Stimulated activated CD4-positive, alpha-beta T cell treated with anti-CD3 and anti-CD28 coated beads, TNF-alpha, amount 100 ng/mL, for 1 hour (primary cell): ENCODE measurements at regions not wholly inside any gene's neighbourhood (a gene's known extent, or its start where the extent isn't known, plus 50 kb on each side); places are given as distances from the start of the nearest gene placed in this dataset.

Experiments used
- DNase-seq, 3 donors: peaks; one replicate each; pipeline ENCODE4 v3.0.0-alpha.2; 2020; ENCODE audit warnings: low read depth in 3 of 3, low spot score in 1 of 3

DNA sequence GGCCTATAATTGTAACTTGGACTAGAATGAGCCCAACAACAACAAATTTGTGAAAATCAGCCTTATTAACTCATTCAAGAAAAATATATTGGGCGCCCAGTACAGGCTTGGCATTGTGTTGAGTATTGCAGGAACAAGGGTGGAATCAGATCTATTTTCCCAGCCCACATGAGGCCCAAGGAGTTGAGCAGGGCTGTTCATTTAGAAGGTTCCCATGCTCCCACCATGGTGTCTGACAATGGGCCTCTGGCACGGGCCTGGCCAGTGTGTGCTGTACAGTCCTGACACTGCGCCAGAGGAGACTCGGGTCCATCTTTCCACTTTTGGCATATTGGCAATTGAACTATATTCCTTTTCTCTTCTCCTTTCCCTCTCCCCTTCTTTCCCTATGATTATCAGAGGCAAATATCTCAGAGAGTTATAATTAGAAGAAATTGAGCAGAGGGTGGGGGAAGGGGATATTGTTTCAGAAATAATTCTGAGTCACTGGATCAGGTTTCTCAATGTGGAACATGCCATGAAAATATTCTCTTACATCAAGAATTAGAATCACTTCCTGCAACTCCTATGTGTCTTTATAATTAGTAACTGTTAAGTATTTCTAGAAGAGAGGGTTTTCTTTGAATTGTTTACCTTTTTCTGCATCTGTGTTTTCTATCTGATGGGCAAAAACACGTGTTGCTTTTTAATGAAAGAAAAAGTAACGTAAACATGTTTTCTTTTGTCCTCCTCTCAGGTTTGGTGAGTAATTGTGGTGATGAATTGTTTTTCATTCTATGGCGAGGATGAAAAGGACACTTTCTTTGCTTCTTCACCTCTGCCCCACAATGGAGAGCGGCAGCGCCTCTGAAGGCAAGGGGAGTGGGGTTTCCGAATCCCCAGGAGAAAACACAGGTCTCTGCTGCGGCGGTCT lies 209.4 kb downstream of the FOXA2 start:
- DNase-seq, result no peak

DNA sequence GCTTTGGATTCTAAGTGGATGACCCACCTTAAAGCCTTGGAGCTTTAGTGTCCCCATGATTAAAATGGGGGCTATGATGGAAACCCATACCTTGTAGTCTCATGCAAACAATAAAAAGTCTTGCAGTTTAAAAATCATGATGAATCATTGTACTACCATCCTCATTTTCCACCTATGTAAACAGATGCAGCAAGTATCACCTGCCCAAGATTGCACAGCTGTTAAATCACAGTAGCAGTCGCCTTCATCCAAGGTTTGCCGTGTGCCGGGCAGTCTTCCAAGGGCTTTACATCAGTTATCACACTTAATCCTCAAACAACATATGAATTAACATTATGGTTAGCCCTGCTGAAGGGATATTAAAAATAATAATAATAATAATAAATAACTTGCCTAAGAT lies 210.3 kb downstream of the FOXA2 start:
- no peak for DNase-seq

DNA sequence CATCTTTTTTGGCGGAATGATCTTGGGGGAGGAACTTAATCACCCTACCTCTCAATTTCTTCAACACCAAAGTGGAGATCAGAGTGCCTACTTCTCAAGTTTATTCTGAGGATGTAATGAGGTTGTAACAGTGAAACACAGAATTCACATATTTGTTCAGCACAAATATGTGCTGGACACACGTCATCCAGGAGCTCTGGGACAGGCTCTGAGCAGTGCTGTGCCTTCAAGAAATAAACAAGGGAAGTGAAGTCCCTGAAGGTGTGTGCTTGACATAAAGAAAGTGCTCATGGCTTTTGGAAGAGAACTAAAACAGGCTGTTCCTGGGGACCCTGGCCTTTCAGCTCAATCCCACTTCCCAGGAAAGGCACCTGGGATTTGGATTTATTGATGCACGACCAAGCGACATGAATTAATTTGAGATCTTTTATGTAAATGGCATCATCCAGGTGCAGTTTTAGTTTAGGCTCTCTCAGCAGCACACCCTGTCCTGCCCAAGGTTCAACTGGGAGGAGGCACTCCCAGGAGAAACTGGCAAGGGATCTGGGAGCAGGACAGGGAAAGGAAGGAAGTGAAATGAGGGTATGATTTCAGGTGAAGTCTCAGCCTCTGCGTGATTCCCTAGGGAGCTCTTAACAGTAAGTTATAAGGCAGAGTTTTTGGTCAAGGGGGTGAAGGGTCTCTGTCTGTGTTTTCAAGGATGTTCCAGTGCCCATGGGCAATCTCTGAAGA lies 211.0 kb downstream of the FOXA2 start:
- DNase-seq, result no peak

DNA sequence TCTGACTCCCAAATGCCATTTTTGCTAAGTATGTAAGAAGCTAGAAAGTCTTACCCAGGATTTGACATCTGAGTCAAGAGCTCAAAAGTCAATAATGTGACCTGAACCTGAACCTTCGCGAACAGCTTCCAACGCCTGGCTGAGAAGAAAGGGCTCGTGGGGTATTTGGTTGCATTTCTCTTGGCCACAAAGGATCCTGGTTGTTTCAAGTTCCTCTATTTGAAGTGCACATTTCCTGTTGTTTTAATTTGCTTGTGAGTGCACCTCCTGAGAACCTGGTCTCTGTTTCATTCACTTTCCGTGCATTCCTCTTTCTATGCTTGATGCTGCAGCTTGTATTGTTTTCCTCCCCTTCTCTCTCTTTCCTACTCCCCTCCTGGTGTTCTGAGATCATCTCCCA lies 212.5 kb downstream of the FOXA2 start:
- no peak for DNase-seq

DNA sequence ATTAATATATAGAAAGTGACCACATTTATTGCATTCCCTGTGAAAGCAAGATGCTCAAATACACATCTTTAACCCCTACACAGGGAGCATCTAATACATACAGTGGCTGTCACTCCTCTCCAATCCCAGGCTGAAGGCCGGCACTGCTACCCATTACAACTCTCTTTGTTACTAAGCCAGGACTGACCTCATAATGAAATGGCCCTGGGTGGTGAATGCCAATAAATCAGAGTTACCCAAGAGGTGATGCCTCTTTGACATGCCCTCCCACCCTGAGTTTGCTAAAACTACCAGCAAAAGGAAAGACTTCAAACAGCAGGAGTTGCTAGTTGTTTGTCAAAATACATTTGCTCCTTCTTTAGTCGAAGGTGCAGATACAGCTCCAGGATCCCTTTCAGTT lies 214.2 kb downstream of the FOXA2 start:
- no peak for DNase-seq

DNA sequence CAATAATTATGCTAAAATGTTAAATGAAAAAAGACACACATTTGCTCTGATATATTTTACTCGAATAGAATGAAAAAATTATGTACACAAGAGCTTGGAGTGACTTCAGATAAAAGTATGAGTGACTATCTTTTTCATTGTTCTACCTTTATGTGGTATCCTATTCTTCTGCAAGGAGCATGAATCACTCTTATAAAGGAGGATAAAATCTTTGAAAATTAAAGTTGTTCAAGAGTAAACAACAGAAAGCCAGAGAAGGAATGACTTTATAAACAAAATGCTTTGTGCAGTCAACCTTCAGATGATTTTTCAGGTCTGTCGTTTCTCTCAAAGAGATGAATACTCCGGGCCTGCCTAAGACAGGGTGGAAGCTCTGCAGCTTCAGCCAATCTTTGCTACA lies 215.3 kb downstream of the FOXA2 start:
- DNase-seq, result no peak

DNA sequence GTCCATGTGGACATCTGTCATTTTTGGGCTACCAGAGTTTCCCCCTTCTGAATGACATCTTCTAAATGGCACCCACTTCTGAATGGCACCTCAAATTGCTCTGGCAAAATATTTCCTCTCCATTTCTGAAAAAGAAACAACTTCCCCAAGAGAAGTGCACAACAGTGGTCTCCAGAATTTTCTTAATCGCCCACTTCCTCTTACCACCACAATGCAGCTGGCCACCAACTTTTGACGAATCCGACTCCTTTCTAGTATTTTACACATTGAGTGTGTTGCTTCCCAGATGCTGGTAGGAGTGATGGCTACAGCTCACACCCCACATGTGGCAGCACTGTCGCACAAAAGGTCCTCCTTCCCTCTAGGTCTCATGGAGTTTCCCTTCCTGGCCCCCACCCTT lies 216.1 kb downstream of the FOXA2 start:
- no peak for DNase-seq

DNA sequence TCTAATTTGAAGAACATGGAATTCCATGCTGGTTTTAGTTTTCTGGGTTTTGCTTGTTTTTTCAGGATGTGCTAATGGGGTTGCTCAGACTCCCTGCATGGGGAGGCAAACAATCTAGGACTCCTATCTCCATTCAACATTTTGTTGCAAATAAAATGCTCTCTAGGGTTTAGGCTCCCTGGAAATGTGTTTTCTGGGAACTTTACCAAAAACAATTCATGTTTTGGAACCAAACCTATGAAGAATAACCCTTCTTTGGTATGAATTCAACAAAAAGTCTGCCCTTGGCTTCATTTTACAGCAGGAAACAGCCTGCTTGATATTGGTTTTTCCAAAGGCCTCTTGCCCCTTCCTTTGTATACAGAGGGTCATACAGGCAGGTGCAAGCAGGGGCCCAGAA lies 217.7 kb downstream of the FOXA2 start:
- DNase-seq, result no peak

DNA sequence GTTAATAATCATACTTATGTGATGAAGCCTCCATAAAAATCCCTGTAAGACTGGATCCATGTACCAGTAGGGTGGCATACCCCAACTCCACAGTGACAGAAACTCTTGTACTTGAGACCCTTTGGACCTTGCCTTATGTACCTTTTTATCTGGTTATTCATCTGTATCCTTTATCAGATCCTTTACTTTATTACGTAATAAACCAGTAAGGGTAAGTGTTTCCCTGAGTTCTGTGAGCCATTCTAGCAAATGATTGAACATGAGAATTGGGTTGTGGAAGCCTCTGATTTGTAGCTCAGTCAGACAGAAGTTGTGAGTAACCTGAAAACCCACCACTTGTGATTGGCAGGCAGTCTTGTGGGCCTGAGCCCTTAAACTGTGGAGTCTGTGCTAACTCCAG lies 229.7 kb downstream of the FOXA2 start:
- DNase-seq, result no peak

DNA sequence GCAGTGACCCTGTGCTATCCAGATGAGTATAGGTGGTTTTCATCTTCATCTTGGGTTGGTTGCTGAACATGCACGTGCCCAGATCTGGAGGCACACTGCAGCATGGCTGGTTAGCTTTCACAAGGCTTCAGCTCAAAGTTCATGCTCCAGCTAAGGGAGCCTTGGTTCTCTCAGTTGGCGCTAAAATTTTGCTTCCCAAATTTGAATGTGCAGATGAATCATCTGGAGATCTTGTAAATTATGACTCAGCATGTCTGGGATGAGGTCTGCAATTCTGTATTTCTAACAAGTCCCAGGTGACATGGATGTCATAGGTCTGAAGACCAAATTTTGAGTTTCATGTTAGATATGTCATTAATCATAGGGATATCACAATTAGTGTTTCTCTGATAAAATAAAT lies 230.8 kb downstream of the FOXA2 start:
- DNase-seq, result no peak

DNA sequence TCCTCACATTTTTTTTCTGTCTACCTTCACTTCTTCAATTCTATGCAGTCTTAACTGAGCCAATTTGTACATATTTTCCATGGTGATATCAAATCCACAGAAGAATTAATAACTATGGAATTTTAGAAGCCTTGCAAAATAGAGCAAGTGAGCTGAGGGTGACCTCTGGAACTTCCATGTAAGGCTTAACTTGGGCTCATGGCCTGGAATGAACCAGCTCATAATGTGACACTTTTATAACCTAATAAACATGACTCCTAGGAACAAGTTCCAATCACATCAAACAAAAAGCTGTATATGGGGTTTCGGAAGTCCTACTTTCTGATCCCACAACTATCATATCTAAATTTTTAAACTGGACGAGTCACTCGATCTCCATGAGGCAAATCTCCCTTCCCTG lies 232.4 kb downstream of the FOXA2 start:
- no peak for DNase-seq

DNA sequence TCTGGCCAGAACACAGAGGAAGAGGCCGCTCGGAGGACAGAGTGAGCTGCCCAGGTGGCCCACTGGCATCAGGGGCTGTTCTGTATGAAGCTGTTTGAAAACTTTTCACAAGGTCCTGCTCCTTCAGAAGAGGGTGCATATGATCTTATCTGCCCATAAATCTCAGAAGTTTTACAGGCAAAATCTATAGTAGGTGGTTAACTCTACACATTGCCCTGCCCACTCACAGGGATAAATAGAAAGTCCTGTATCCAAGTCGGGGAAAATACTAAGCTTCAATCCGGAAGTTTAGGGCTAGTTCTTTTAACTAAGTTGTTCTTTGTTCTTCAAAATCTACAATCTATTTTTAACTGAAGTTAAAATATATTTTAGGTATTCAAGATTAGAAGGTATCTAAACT lies 233.7 kb downstream of the FOXA2 start:
- DNase-seq, result no peak

DNA sequence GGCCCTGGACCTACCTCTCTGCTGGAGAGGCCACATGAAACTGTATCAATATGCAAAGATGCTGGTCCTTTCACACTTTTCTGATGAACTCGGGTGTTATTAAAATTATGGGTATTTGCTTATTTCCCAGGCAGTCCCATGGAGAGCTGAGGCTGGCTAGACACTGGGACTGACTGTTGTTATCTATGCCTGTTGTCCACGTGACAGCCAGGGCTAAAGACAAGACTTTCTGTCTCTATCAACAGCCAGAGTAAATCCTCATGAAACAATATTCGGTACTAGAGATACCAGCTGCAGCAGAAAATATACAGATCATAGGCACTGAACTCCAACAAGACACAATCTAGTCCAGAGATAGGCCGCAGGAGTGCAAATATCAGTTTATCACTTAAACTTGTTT lies 236.4 kb downstream of the FOXA2 start:
- DNase-seq, result no peak

DNA sequence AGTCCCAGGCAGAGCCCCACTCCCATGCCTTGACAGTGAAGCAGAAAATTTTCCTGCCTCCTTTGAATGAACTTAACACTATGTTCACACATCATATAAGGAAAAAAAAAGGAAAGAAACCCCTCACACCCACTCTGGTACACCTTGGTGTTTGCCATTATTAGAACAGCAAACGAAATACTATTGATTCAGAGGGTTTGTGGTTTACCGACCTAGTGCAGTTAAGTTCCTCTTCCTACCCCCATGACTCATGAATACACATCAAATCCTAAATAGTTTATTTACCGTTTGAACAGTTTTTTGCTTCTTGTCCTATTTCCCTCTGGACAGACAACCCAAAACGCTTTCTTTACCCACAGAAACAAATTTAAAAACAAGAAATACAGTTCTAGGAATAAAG lies 237.7 kb downstream of the FOXA2 start:
- DNase-seq, result no peak

DNA sequence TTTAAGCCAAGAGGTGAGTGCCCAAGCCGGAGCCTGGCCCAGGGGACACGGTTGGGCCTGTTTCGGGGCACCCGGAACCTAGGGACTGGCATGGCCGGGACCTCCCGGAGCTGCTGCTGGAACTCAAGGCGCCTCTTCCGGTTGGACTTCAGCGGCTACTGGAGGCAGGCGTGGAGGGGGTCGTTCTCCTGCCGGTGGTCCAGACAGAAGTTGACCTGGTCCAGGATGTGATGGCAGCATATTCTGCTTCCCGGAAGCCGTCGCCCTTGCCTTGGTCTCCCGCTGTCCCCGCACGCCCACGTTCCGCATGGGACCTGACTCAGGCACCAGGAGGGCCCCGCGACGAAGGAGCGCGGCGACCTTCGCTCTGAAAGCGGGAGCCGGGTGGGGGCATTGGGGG lies 240.8 kb downstream of the FOXA2 start:
- no peak for DNase-seq

DNA sequence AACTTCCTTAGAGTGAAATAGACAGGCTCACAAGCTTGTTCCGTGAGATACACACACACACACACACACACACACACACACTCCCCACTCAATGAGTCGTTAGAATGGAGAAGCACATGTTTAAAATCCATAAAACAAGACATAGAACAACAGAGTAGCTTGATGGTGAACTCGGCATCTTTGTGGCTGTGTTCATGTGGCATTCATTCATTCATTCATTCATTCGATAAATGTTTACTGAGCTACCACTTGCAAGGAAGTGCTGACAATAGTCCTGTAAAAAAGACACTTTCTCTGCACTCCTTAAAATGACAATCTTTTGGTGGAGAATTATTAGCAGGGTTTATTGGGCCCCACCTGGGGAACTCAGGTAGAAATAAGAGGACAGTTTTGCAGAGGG lies 242.0 kb downstream of the FOXA2 start:
- DNase-seq, result no peak

DNA sequence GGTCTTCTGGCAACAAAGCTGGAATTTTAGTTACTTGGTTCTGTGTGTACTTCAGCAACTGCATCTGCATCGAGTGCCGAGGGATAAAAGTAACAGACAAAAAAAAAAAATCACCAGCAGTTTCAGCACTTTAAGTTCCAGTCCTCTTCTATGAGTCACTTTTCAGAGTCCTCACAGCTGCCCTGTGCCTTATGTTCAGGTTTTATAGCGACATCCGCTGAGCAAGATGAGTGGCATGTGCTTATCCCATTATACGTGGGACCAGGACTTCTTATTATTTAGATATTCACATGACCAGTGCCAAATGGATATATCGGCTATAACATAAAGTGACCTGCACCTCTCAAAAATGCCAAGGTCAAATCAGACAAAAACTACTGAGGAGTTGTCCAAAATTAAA lies 242.9 kb downstream of the FOXA2 start:
- no peak for DNase-seq

DNA sequence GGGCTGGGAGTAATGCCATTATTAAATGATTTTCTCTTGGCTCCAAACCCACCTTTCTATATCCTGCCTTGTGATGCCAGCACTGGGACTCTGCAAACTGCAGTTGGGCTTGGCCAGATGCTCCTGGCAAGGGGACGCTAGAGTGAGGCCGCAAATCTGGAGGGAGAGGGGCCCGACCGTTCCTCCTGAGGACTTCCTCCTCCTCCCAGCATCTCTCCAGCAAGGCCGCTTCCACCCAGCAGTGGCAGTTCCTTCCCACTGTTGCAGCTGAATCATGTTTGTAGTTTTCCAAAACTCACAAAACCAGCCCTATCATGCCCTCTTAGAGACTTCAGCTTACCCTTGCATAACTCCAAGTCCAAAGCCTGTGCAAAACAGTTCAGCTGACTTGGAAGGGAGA lies 244.4 kb downstream of the FOXA2 start:
- DNase-seq, result no peak

DNA sequence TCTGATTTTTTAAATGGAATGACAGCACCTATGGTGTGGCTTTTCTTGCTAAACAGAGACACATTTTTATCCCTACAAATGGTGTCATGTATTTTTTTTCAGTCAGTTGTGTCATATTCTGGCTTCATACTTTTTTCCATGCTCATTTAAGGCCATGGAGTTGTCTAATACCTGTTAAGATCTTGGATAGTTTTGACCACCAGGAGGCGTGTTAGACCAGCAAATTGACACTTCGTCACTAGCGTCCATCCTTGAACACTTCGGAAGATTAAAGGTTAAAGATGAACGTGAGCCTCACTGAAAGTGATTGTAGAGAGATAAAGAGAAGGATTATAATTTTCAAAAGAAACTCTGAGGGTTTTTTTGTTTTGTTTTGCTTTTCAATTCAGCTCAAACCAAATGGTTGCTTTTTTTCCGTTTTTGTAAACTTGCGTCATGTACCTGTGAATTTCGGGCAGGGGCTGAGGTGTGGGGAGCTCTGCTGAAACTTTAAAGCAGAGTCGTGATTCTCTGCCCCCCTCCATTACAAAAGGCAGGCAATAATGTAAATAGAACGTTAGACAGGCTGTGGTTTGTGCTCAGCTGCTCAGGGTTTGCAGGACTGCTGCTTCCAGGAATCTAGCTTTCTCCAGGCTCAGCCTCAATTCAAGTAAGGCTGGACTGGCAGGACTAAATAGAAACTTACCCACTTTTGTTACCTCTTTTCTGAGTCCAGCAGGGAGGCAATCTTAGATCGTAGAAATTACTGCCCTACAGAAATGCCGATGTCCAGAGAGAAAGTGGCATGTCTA lies 245.1 kb downstream of the FOXA2 start:
- DNase-seq, result no peak

DNA sequence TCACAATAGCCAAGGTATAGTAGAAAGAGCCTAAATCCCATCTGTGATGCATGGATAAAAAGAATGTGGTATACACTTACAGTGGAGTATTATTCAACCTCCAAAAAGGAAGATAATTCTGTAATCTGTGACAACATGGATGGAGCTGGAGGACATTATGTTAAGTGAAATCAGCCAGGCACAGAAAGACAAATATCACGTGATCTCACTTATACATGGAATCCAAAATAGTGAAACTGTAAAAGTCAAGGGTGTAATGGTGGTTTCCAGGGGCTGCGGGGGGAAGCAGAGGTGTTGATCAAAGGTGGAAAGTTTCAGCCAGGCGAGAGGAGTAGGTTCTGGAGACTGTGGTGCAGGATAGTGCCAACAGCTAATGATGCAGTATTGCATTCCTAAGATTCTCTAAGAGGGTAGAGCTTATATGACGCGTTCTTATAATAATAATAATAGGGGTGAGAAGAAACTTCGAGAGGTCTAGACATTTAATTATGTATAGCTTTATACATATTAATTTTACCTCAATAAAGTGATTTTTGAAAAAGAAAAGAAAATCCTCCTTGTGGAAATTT lies 246.1 kb downstream of the FOXA2 start:
- no peak for DNase-seq

DNA sequence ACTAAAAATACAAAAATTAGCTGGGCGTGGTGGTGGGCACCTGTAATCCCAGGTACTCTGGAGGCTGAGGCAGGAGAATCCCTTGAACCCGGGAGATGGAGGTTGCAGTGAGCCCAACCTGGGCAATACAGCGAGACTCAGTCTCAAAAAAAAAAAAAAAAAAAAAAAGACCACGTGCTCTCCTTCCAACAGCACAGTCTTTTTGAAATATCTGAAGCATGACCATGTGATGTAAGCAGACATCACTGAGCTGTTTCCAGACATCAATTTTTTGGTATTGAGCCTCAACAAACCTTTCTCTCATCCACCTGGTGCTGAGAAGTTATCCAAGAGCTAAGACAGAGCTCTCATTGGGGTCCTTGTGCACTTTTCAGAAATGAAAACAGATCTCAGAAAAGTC lies 249.2 kb downstream of the FOXA2 start:
- no peak for DNase-seq
